Activated naive CD8-positive, alpha-beta T cell treated with anti-CD3 and anti-CD28 coated beads for 36 hours (primary cell): ENCODE measurements at regions not wholly inside any gene's neighbourhood (a gene's known extent, or its start where the extent isn't known, plus 50 kb on each side); places are given as distances from the start of the nearest gene placed in this dataset.

Experiments used
- DNase-seq: peaks from one replicate; pipeline ENCODE4 v3.0.0; 2021
- H3K27ac Mint-ChIP-seq: one replicate; pipeline ENCODE4 v1.8.0; 2022; ENCODE audit warnings: mild to moderate bottlenecking, moderate library complexity, mixed read lengths
- H3K27me3 Mint-ChIP-seq: one replicate; pipeline ENCODE4 v1.8.0; 2022; ENCODE audit warnings: mild to moderate bottlenecking, mixed read lengths
- H3K36me3 Mint-ChIP-seq: one replicate; pipeline ENCODE4 v1.8.0; 2021; ENCODE audit warnings: mild to moderate bottlenecking, mixed read lengths
- H3K4me1 Mint-ChIP-seq: one replicate; pipeline ENCODE4 v1.8.0; 2021; ENCODE audit warnings: mixed read lengths
- H3K4me3 Mint-ChIP-seq: one replicate; pipeline ENCODE4 v1.8.0; 2022; ENCODE audit warnings: mild to moderate bottlenecking, moderate library complexity, mixed read lengths
- H3K9me3 Mint-ChIP-seq: one replicate; pipeline ENCODE4 v1.8.0; 2022; ENCODE audit warnings: mixed read lengths

GRCh38 chr12:89815225-89815624 is 106.6 kb upstream of the ATP2B1 start:
- Mint-ChIP-seq H3K4me3 (no peak overlapping the region), H3K36me3 (no peaks in the 10 kb centered on the region)
- no peak for DNase-seq

GRCh38 chr12:89803412-89803811 is 94.8 kb upstream of the ATP2B1 start:
- DNase-seq = no peak
- H3K27me3 Mint-ChIP-seq = no peaks in the 10 kb centered on the region
- no peak overlapping the region for H3K4me3 Mint-ChIP-seq
- H3K36me3 Mint-ChIP-seq = no peaks in the 10 kb centered on the region
- H3K27ac Mint-ChIP-seq = no peak overlapping the region
- peaks cover 2% of the 10 kb centered on the region for H3K9me3 Mint-ChIP-seq
- peaks cover 1% of the 10 kb centered on the region for H3K4me1 Mint-ChIP-seq

More at GRCh38 chr12:89815225-89815624, 106.6 kb upstream of the ATP2B1 start:
- Mint-ChIP-seq H3K27me3 (no peaks in the 10 kb centered on the region), H3K4me1 (no peaks in the 10 kb centered on the region), H3K9me3 (no peaks in the 10 kb centered on the region), H3K27ac (no peak overlapping the region)

GRCh38 chr12:89801284-89801683 is 92.6 kb upstream of the ATP2B1 start:
- H3K27ac Mint-ChIP-seq = no peak overlapping the region
- no peaks in the 10 kb centered on the region for H3K36me3 Mint-ChIP-seq
- H3K4me3 Mint-ChIP-seq = no peak overlapping the region
- H3K4me1 Mint-ChIP-seq = peaks cover 1% of the 10 kb centered on the region
- no peaks in the 10 kb centered on the region for H3K27me3 Mint-ChIP-seq
- peaks cover 2% of the 10 kb centered on the region for H3K9me3 Mint-ChIP-seq
- DNase-seq = no peak

DNA sequence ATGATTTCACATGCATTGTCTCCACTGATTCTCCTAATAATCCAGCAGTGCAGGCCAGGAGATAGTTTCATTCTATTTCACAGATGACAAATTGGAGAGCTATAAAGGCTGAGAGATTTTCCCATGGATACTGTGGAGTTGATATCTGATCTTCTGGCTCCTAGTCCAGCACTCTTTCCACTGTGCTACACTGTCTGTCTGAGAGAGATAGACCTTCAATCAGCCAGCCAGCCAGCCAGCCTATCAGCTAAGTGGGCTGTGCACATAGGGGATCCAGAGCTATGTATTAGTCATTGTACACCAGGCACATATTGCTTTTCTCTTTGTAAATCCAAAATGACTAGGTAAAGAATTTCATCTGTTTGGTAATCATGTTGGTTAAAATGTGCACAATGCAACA is 91.8 kb upstream of the ATP2B1 start:
- Mint-ChIP-seq H3K27ac (no peak overlapping the region), H3K4me3 (no peak overlapping the region), H3K9me3 (no peaks in the 10 kb centered on the region)

DNA sequence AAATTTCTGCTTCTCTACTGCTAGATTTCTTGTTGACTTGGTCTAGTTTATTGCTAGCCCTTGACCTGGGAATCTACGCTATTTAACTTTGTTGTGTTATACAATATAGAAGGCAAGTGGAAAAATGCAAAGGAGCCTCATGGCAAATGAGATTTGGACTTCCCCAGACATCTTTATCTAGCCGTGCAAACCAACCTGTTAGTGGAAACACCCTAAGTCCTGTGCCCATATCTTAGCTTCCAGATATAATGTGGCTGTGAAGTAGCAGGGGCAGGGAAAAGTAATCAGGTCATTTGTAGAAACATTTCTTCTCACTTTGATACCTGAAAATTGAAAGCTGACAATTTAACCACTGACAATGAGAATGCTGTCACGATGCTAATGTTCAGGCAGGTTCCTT is 90.7 kb upstream of the ATP2B1 start:
- Mint-ChIP-seq H3K36me3 (no peaks in the 10 kb centered on the region), H3K27me3 (no peaks in the 10 kb centered on the region), H3K4me3 (no peak overlapping the region), H3K9me3 (no peaks in the 10 kb centered on the region), H3K27ac (no peak overlapping the region), H3K4me1 (peaks cover 1% of the 10 kb centered on the region)
- DNase-seq = no peak

More for the DNA sequence above, 91.8 kb upstream of the ATP2B1 start:
- Mint-ChIP-seq H3K27me3 (no peaks in the 10 kb centered on the region), H3K4me1 (peaks cover 1% of the 10 kb centered on the region), H3K36me3 (no peaks in the 10 kb centered on the region)
- no peak for DNase-seq

- Mint-ChIP-seq H3K27me3 (no peaks in the 10 kb centered on the region), H3K4me3 (no peak overlapping the region)
Observed at GRCh38 chr12:89797436-89797835, 88.8 kb upstream of the ATP2B1 start.

GRCh38 chr12:89796798-89797382 is 88.3 kb upstream of the ATP2B1 start:
- no peak overlapping the region for H3K27ac Mint-ChIP-seq
- no peaks in the 10 kb centered on the region for H3K27me3 Mint-ChIP-seq
- peaks cover 1% of the 10 kb centered on the region for H3K4me1 Mint-ChIP-seq
- no peak overlapping the region for H3K4me3 Mint-ChIP-seq
- H3K36me3 Mint-ChIP-seq = no peaks in the 10 kb centered on the region
- H3K9me3 Mint-ChIP-seq = no peaks in the 10 kb centered on the region
- no peak for DNase-seq

More at GRCh38 chr12:89797436-89797835, 88.8 kb upstream of the ATP2B1 start:
- peaks cover 1% of the 10 kb centered on the region for H3K4me1 Mint-ChIP-seq
- no peak for DNase-seq
- H3K36me3 Mint-ChIP-seq = no peaks in the 10 kb centered on the region
- no peaks in the 10 kb centered on the region for H3K9me3 Mint-ChIP-seq
- no peak overlapping the region for H3K27ac Mint-ChIP-seq

DNA sequence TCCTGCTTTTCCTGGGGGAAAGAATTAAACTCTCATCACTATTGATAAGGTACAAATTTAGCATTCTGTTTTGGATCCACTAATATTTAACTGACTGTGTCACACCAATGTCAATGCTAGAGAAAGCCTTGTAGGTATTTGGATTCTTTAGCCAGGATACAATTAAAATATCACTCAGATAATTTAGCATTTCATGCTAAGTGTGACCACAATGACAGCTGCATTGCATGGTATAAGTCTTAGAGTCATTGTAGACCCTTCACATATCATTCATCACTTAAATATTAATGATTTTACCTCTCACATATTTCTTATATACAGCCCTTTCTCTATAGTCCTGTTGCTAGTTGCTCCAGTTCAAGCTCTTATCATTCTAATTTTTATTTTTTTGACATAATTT is 85.3 kb upstream of the ATP2B1 start:
- Mint-ChIP-seq H3K4me1 (no peaks in the 10 kb centered on the region), H3K4me3 (no peak overlapping the region), H3K9me3 (no peaks in the 10 kb centered on the region), H3K27me3 (no peaks in the 10 kb centered on the region), H3K27ac (no peak overlapping the region), H3K36me3 (no peaks in the 10 kb centered on the region)
- no peak for DNase-seq

GRCh38 chr12:89791286-89791685 is 82.6 kb upstream of the ATP2B1 start:
- DNase-seq = no peak
- no peaks in the 10 kb centered on the region for H3K27me3 Mint-ChIP-seq
- no peaks in the 10 kb centered on the region for H3K36me3 Mint-ChIP-seq
- no peak overlapping the region for H3K27ac Mint-ChIP-seq
- no peak overlapping the region for H3K4me3 Mint-ChIP-seq
- no peaks in the 10 kb centered on the region for H3K4me1 Mint-ChIP-seq
- peaks cover 2% of the 10 kb centered on the region for H3K9me3 Mint-ChIP-seq

DNA sequence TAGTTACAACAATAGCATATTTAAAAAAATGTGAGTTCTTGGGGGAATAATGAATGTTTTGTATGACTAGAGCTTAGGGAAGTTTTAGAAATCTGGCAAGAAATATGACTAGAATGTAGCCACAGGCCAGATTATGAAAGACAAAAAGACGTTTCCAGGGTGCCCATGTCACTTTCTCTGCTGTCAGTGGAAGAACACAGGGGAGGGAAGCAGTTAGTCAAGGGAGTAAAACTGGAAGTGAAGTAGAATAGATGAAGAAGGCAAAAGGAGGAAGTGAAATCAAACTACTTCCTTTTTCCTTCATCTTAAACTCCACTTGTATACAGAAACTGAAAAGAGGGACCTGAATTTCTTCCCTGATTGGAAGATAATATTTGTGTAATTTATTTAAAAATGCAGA is 81.2 kb upstream of the ATP2B1 start:
- H3K4me1 Mint-ChIP-seq = no peaks in the 10 kb centered on the region
- DNase-seq = no peak
- H3K27me3 Mint-ChIP-seq = no peaks in the 10 kb centered on the region
- peaks cover 7% of the 10 kb centered on the region for H3K36me3 Mint-ChIP-seq
- H3K4me3 Mint-ChIP-seq = no peak overlapping the region
- no peak overlapping the region for H3K27ac Mint-ChIP-seq
- H3K9me3 Mint-ChIP-seq = peaks cover 9% of the 10 kb centered on the region

DNA sequence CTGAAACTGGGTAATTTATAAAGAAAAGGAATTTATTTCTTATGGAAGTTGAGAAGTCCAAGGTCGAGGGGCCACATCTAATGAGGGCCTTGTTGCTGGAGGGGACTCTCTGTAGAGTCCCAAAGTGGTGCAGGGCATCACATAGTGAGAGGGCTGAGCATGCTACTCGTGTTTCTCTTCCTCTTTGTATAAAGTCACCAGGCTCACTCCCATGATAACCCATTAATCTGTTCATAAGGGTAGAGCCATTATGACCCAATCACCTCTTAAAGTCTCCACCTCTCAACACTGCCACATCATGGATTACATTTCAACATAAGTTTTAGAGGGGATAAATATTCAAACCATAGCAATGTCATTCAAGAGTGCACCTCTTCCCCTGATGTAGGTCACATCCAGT is 79.1 kb upstream of the ATP2B1 start:
- H3K27ac Mint-ChIP-seq = no peak overlapping the region
- no peak overlapping the region for H3K4me3 Mint-ChIP-seq
- no peak for DNase-seq
- H3K9me3 Mint-ChIP-seq = peaks cover 9% of the 10 kb centered on the region
- peaks cover 8% of the 10 kb centered on the region for H3K36me3 Mint-ChIP-seq
- peaks cover 3% of the 10 kb centered on the region for H3K4me1 Mint-ChIP-seq
- H3K27me3 Mint-ChIP-seq = no peaks in the 10 kb centered on the region

DNA sequence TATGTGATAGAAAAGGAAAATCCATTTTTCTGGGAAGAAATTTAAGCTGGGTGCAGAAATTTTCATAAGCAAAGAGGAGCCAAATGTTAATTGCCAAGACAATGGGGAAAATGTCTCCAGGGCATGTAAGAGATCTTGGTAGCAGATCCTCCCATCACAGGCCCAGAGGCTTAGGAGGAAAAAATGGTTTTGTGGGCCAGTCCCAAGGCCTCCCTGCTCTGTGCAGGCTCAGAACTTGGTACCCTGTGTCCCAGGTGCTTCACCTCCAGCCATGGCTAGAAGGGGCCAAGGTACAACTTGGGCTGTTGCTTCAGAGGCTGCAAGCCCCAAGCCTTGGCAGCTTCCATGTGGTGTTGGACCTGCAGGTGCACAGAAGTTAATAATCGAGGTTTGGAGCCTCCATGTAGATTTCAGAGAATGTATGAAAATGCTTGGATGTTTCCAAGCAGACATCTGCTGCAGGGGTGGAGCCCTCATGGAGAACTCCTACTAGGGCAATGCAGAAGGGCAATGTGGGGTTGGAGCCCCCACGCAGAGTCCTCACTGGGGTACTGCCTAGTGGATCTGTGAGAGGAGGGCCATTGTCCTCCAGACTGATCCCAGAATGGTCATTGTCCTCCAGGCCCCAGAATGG is 77.7 kb upstream of the ATP2B1 start:
- Mint-ChIP-seq H3K9me3 (peaks cover 9% of the 10 kb centered on the region), H3K36me3 (peaks cover 8% of the 10 kb centered on the region), H3K4me1 (peaks cover 3% of the 10 kb centered on the region), H3K27ac (no peak overlapping the region), H3K27me3 (no peaks in the 10 kb centered on the region), H3K4me3 (no peak overlapping the region)
- DNase-seq = no peak

DNA sequence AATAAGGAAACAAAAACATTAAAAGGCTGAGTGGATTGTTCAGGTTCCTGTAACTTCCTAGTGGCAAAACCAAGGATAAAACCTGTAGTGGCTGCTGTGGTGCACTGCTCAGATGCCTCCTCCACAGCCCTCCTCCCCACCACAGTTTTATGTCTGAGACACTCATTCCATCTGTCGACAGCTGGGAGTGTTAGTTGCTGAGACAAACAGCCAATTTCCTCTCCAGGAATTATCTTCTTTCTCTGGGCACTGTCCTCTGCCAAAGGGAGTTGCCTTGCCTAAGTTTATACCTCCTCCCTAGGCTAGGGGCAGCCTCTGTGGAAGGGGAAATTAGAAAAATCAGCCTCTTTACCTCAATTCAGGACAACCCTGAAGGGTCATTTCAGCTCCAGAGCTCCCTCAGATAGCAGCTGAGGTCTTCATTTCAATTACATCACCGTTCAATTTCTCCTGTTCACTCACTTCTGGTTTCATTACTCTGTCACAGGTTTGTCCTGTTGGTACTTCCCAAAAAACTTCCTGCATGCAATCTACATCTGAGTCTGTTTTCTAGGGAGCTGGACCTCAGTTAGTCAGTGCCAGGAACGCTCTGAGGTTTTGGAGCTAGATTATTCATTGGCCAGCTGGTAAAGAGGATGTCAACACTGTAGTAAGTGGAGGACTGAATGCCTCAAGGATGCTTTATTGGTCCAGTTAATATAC is 74.9 kb upstream of the ATP2B1 start:
- H3K4me3 Mint-ChIP-seq = no peak overlapping the region
- H3K9me3 Mint-ChIP-seq = peaks cover 9% of the 10 kb centered on the region
- peaks cover 3% of the 10 kb centered on the region for H3K4me1 Mint-ChIP-seq
- H3K27ac Mint-ChIP-seq = no peak overlapping the region
- H3K27me3 Mint-ChIP-seq = no peaks in the 10 kb centered on the region
- no peak for DNase-seq
- peaks cover 8% of the 10 kb centered on the region for H3K36me3 Mint-ChIP-seq

DNA sequence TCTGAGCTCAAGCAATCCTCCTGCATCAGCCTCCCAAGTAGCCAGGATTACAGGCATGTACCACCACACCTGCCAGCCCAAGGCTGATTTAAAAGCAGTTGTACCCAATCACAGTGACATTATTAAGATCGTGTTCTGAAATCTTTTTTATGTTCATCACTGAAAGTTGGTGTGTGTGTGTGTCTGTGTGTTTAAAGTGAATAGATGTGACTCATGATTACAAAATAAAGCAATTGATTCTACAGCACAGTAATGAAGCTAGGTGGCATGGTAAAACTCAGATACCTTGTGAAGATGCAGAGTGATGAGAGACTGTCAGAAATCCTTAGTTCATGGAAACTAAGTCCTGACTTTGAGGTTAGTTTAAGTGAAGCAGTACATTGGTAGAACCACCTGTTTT is 74.2 kb upstream of the ATP2B1 start:
- Mint-ChIP-seq H3K4me3 (no peak overlapping the region), H3K27ac (no peak overlapping the region), H3K4me1 (peaks cover 3% of the 10 kb centered on the region), H3K36me3 (peaks cover 8% of the 10 kb centered on the region), H3K9me3 (peaks cover 9% of the 10 kb centered on the region), H3K27me3 (no peaks in the 10 kb centered on the region)
- DNase-seq = no peak

DNA sequence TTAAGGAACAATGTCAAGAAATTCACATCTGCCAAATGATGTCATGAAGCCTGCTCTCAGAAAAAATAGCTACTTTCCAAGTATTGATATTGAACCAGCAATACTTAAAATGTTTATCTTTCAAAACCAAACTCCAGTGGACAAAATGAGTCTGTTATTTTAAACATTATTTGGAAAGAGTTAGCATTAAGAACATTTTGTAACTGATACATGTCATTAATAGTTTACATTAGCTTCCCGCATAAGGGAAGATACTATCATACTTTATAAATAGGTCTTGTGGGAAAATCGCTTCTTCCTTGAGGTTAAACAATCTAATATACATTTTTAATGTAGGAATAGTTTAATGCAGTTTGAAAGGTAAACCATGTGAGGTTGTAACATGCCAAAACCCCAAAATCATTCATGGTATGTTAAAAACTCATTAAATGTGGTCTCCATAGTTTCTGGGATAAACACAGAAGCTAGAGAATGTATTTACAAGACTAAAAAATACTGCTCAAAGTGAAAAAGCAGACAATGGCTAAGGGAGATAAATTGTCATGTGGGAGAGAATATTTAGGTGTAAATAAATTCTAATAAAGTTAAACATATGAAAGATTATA is 73.4 kb upstream of the ATP2B1 start:
- no peak for DNase-seq
- Mint-ChIP-seq H3K9me3 (peaks cover 7% of the 10 kb centered on the region), H3K27ac (no peak overlapping the region), H3K4me1 (peaks cover 3% of the 10 kb centered on the region), H3K36me3 (peaks cover 8% of the 10 kb centered on the region), H3K27me3 (no peaks in the 10 kb centered on the region), H3K4me3 (no peak overlapping the region)
